ENCODE measurements at regions not wholly inside any gene's neighbourhood (a gene's known extent, or its start where the extent isn't known, plus 50 kb on each side); places are given as distances from the start of the nearest gene placed in this dataset.

DNA sequence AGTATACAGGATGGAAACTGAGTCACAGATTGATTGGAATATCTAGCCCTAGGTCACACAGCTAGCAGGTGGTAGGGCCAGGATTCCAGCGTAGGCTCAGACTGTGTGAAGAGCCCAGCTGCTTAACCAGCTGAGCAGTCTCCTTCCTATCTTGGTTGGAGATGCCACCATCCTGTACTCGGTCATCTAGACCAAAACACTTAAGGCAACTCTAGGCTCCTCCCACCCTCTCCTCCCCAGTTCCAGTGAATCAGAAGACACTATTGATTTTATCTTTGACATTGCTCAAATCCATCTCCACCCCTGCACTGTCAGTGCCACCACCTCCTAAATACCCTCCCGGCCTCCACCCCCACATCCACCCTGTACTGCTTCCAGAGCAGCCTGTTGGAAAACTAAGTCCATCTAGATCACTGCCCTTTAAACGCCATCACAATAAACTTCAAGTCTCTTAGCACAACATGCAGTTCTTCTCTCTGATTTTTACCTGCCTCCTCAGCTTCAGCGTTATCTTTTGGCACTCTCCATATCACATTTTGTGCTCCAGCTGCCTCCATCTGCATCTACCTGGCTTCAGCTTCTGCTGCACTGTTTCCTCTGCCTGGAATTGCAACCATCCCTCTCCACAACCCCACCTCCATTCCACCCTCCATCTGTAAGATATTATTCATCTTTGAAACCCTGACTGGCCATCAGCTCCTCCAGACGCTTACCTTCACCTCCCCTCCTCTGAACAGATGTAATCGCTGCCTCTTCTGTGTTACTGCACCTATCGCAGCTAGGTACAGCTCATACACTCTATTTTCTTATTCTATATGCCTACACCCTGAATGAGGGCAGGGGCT lies 86.8 kb upstream of the ACP3 start:
- H3K4me3 ChIP-seq (ENCODE audit: low read depth, low read length) = no peak overlapping the region
- TF ChIP-seq, protein P1, sequence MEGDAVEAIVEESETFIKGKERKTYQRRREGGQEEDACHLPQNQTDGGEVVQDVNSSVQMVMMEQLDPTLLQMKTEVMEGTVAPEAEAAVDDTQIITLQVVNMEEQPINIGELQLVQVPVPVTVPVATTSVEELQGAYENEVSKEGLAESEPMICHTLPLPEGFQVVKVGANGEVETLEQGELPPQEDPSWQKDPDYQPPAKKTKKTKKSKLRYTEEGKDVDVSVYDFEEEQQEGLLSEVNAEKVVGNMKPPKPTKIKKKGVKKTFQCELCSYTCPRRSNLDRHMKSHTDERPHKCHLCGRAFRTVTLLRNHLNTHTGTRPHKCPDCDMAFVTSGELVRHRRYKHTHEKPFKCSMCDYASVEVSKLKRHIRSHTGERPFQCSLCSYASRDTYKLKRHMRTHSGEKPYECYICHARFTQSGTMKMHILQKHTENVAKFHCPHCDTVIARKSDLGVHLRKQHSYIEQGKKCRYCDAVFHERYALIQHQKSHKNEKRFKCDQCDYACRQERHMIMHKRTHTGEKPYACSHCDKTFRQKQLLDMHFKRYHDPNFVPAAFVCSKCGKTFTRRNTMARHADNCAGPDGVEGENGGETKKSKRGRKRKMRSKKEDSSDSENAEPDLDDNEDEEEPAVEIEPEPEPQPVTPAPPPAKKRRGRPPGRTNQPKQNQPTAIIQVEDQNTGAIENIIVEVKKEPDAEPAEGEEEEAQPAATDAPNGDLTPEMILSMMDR (IDR thresholded peaks at IDR 0.05; ENCODE audit: low read depth, low read length) = no peak

DNA sequence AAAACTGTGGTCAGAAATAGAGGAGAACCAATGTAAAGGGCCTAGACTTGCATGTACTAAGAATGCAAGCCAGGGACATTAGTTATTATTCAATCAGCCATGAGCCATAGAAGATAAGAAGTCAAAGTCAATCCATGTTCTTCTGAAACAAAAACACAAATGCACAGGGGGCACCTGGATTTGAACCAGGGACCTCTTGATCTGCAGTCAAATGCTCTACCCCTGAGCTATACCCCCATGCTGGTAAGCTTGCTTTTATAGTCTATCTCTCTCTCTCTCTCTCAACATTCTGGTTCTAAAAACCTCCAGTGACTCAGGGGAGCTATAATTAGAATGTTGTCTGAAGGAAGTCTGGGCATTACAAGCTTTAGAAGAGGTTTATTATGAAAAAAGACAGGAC lies 85.6 kb upstream of the ACP3 start:
- TF ChIP-seq, protein P1 (IDR thresholded peaks at IDR 0.05; ENCODE audit: low read depth, low read length) = no peak
- H3K4me3 ChIP-seq (ENCODE audit: low read depth, low read length) = no peak overlapping the region

DNA sequence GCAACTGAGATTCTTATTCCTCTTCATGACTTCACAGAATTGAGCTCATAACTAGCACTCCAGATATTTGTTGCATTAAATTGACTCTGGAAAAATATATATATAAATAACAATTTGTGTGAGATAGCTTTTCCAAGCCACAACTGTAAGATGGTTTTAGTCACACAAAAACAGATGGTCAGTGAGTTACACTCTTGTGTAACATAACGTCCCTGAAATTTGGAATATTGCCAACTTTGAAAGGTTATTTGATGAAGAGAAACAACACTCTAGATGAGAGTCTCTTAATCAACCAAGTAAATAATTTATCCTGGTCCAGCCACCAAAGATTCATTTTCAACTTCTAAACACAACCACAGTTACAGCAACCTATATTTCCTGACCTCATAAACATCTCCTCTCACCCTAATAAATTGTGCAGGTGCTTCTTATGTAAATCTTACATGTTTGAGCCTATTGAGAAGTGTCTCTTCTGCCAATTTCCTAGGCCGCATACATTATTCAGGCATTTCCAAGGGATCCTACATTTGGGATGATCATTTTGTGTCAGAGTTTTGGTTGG lies 84.9 kb upstream of the ACP3 start:
- no peak overlapping the region for H3K4me3 ChIP-seq (ENCODE audit: low read depth, low read length)
- TF ChIP-seq, protein P1 (IDR thresholded peaks at IDR 0.05; ENCODE audit: low read depth, low read length) = no peak

DNA sequence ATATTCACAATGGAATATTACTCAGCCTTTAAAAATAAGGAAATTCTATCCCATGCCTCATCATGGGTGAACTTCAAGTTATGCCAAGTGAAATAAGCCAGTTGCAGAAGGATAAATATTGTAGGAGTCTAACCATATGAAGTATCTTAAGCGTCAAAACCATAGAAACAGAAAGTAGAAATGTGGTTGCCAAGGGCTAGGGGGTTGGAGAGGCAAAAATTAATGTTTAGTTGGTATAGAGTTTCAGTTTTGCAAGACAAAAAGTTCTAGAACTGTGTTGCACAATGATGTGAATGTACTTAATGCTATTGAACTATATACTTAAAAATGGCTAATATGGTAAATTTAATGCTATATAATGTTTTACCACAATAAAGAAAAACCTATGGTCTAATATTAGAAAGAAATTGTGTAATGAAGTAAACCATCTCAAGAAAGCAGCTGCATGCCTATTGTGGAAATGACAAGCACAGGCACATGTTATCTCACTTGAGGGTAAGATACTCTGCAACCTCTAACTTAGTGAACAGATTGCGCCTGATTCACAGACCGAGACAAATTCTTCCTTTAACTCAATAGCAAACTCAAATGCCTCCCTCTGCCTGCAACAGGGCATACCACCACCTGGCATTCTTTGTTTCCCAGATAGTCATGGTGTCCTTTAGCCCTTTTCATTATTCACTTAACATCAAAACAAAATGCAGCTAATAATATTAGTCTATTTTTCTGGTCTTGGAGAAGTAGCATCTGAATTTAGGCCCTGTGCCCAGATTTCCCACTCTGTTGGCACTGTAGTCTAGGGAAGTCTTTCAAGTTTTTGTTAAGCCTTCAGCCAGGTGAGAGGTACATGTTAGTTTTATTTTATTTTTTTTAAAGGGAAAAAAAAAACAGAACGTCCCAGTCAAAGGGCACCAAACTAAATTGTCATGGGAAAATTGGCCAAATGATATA lies 80.2 kb upstream of the ACP3 start:
- H3K4me3 ChIP-seq (ENCODE audit: low read depth, low read length) = no peak overlapping the region
- TF ChIP-seq, protein P1 (IDR thresholded peaks at IDR 0.05; ENCODE audit: low read depth, low read length) = no peak

DNA sequence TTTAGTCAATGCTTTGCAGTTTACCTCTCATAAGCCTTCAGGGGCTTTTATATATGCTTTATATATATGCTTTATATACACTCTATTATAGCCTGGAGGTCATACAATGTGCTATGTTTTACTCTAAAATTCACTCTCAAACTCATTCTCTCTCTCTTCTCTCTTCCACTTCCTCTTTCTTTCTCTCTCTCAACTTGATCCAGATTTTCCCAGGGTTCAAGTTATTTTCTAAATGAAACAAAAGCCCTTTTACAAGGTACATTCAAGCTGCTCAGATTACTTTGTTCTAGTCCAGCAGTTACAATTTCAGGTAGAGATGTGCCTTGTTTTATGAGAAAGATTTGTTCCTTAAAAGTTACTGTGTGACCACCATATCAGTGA lies 79.6 kb upstream of the ACP3 start:
- no peak overlapping the region for H3K4me3 ChIP-seq (ENCODE audit: low read depth, low read length)
- TF ChIP-seq, protein P1 (IDR thresholded peaks at IDR 0.05; ENCODE audit: low read depth, low read length) = no peak

DNA sequence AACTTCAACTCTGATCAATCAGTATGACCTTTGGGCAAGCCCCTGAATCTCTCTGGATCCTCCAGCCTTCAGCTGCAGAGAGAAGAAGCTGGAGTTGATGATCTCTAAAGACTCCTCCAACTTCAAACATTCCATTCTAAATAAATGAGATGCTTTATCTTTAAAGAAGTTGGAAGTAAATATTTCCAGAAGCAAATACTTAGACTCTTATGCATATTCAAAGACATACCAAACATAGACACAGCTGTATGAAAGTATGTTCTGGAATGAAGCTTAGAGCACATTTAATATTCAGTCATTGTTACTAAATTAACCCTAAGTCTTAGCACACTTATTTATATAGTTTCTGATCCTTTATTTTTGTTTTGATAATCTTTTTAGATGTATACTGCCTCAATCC lies 77.6 kb upstream of the ACP3 start:
- TF ChIP-seq, protein P1 (IDR thresholded peaks at IDR 0.05; ENCODE audit: low read depth, low read length) = no peak
- H3K4me3 ChIP-seq (ENCODE audit: low read depth, low read length) = no peak overlapping the region
